Loucy (cell line): ENCODE measurements at regions not wholly inside any gene's neighbourhood (a gene's known extent, or its start where the extent isn't known, plus 50 kb on each side); places are given as distances from the start of the nearest gene placed in this dataset.

Experiments
- H2AFZ ChIP-seq: fragments of 200-600 bp; sonication (generic); 2 replicates; pipeline ENCODE4 v1.6.0; 2016; ENCODE audit warnings: antibody characterized with exemption, mild to moderate bottlenecking, low read length, moderate library complexity
- H3F3A ChIP-seq: fragments of 200-600 bp; 2 replicates; pipeline ENCODE4 v1.6.0; 2016; ENCODE audit warnings: antibody characterized with exemption, low read depth, mild to moderate bottlenecking
- H3K27me3 ChIP-seq: fragments of 200-600 bp; sonication (generic); 2 replicates; pipeline ENCODE4 v1.6.1; 2014; ENCODE audit warnings: low read length, mild to moderate bottlenecking; ENCODE audit not compliant: insufficient read depth, poor library complexity, severe bottlenecking
- H3K36me3 ChIP-seq: fragments of 200-600 bp; sonication (generic); 2 replicates; pipeline ENCODE4 v1.6.1; 2016; ENCODE audit warnings: low read length; ENCODE audit not compliant: insufficient read depth
- H3K4me1 ChIP-seq: fragments of 200-600 bp; sonication (generic); 2 replicates; pipeline ENCODE4 v1.5.1; 2014; ENCODE audit warnings: low read length, mild to moderate bottlenecking; ENCODE audit not compliant: insufficient read depth, poor library complexity, severe bottlenecking
- H3K4me2 ChIP-seq: fragments of 200-600 bp; sonication (generic); 2 replicates; pipeline ENCODE4 v1.6.0; 2014; ENCODE audit warnings: antibody characterized with exemption, low read length, low read depth, mild to moderate bottlenecking; ENCODE audit not compliant: poor library complexity, severe bottlenecking
- H3K4me3 ChIP-seq: fragments of 200-600 bp; sonication (generic); 2 replicates; pipeline ENCODE4 v1.5.1; 2014; ENCODE audit warnings: low read length, mild to moderate bottlenecking, mixed read lengths; ENCODE audit not compliant: poor library complexity, severe bottlenecking
- H3K79me2 ChIP-seq: fragments of 200-600 bp; sonication (generic); 2 replicates; pipeline ENCODE4 v1.6.1; 2014; ENCODE audit warnings: low read length; ENCODE audit not compliant: insufficient read depth
- H3K9ac ChIP-seq: fragments of 200-600 bp; sonication (generic); 2 replicates; pipeline ENCODE4 v1.6.0; 2014; ENCODE audit warnings: mild to moderate bottlenecking, low read depth, low read length, moderate library complexity; ENCODE audit not compliant: poor library complexity, severe bottlenecking
- H3K9me2 ChIP-seq: fragments of 200-600 bp; sonication (generic); replicated peaks from 2 replicates; pipeline ENCODE4 v1.6.1; 2016; ENCODE audit warnings: low read depth, low read length, mixed read lengths
- H3K9me3 ChIP-seq: fragments of 200-600 bp; sonication (generic); 2 replicates; pipeline ENCODE4 v1.6.1; 2014; ENCODE audit warnings: mild to moderate bottlenecking, antibody characterized with exemption, low read length, low read depth; ENCODE audit not compliant: insufficient read depth
- H4K20me1 ChIP-seq: fragments of 200-600 bp; sonication (generic); 2 replicates; pipeline ENCODE4 v1.6.0; 2014; ENCODE audit warnings: antibody characterized with exemption, low read length, mild to moderate bottlenecking; ENCODE audit not compliant: insufficient read depth, poor library complexity, severe bottlenecking
- EZH2phosphoT487 ChIP-seq: fragments of 200-600 bp; IDR thresholded peaks from 2 replicates; pipeline ENCODE4 v1.6.1; 2018; ENCODE audit warnings: antibody characterized with exemption, mild to moderate bottlenecking, moderate library complexity, borderline replicate concordance
- TF ChIP-seq, protein P1 (sequence below): fragments of 200-600 bp; sonication (generic); conservative IDR thresholded peaks from 2 replicates; pipeline ENCODE4 v1.5.1; 2014; ENCODE audit warnings: mild to moderate bottlenecking, antibody characterized with exemption, low read length

DNA sequence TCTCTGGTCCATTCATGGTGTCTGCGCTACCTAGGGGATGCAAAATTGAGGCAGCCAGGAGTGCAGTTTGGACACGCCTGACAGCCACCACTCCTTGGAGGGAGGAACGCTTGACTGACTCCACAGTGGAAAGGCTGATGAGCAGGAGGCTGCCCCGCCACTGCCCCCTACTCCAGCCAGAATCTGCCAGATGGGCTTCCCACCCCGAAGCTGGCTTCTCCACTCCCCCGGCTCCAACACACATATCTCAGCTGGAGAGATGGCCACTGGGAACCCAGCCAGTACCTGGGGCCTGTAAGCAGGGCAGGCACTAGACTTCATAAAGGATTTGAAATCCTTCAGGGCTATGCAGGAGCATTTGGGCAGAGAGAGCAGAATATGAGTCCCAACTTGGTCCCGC, 51.4 kb upstream of the BLCAP start:
- Histone ChIP-seq H3K9ac (no peak overlapping the region), H3F3A (no peaks in the 10 kb centered on the region), H3K4me2 (no peak overlapping the region), H3K27me3 (no peaks in the 10 kb centered on the region), H3K9me2 (no peaks in the 10 kb centered on the region), H3K4me3 (no peak overlapping the region), H2AFZ (no peak overlapping the region), H3K79me2 (no peaks in the 10 kb centered on the region), H3K4me1 (no peaks in the 10 kb centered on the region), H3K9me3 (no peaks in the 10 kb centered on the region), H4K20me1 (no peaks in the 10 kb centered on the region), H3K36me3 (no peaks in the 10 kb centered on the region)
- TF ChIP-seq EZH2phosphoT487: no peak
- TF ChIP-seq, protein P1, sequence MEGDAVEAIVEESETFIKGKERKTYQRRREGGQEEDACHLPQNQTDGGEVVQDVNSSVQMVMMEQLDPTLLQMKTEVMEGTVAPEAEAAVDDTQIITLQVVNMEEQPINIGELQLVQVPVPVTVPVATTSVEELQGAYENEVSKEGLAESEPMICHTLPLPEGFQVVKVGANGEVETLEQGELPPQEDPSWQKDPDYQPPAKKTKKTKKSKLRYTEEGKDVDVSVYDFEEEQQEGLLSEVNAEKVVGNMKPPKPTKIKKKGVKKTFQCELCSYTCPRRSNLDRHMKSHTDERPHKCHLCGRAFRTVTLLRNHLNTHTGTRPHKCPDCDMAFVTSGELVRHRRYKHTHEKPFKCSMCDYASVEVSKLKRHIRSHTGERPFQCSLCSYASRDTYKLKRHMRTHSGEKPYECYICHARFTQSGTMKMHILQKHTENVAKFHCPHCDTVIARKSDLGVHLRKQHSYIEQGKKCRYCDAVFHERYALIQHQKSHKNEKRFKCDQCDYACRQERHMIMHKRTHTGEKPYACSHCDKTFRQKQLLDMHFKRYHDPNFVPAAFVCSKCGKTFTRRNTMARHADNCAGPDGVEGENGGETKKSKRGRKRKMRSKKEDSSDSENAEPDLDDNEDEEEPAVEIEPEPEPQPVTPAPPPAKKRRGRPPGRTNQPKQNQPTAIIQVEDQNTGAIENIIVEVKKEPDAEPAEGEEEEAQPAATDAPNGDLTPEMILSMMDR: no peak

DNA sequence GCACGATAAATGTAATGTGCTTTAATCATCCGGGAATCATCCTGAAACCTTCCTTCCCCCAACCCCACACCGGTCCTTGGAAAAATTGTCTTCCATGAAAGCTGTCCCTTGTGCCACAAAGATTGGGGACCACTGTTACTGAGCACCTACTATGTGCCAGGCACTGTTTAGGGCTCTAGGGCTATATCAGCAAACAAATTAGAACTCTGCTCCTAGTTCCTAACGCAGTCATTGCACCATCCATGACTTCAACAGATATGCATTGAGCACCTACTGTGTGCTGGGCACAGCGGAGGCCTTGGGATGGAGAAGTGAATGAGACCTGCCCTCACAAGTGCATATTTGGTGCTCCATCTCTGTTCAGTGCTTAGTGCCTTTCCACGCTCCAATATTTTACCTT, 50.3 kb upstream of the BLCAP start:
- Histone ChIP-seq H3F3A (no peaks in the 10 kb centered on the region), H3K27me3 (no peaks in the 10 kb centered on the region), H2AFZ (no peak overlapping the region), H3K9ac (no peak overlapping the region), H4K20me1 (no peaks in the 10 kb centered on the region), H3K79me2 (no peaks in the 10 kb centered on the region), H3K4me1 (no peaks in the 10 kb centered on the region), H3K36me3 (no peaks in the 10 kb centered on the region), H3K9me2 (no peaks in the 10 kb centered on the region), H3K4me3 (no peak overlapping the region), H3K9me3 (no peaks in the 10 kb centered on the region), H3K4me2 (no peak overlapping the region)
- TF ChIP-seq EZH2phosphoT487: no peak
- TF ChIP-seq, protein P1: no peak
